Endothelial cell (in vitro differentiated cells): ENCODE measurements at regions not wholly inside any gene's neighbourhood (a gene's known extent, or its start where the extent isn't known, plus 50 kb on each side); places are given as distances from the start of the nearest gene placed in this dataset.

ENCODE experiments used
- DNase-seq: peaks from one replicate; pipeline ENCODE4 v3.0.0; 2021; ENCODE audit warnings: low spot score
- H3K27ac Mint-ChIP-seq: one replicate; pipeline ENCODE4 v1.8.0; 2021; ENCODE audit warnings: mixed read lengths, inconsistent platforms; ENCODE audit not compliant: unreplicated experiment
- H3K27me3 Mint-ChIP-seq: one replicate; pipeline ENCODE4 v1.8.0; 2021; ENCODE audit warnings: mild to moderate bottlenecking, moderate library complexity, mixed read lengths, inconsistent platforms; ENCODE audit not compliant: unreplicated experiment
- H3K36me3 Mint-ChIP-seq: one replicate; pipeline ENCODE4 v1.8.0; 2021; ENCODE audit warnings: mild to moderate bottlenecking, low read depth, mixed read lengths, inconsistent platforms; ENCODE audit not compliant: unreplicated experiment
- H3K4me1 Mint-ChIP-seq: one replicate; pipeline ENCODE4 v1.8.0; 2021; ENCODE audit warnings: mild to moderate bottlenecking, mixed read lengths, inconsistent platforms; ENCODE audit not compliant: unreplicated experiment
- H3K4me3 Mint-ChIP-seq: one replicate; pipeline ENCODE4 v1.8.0; 2021; ENCODE audit warnings: mild to moderate bottlenecking, mixed read lengths, inconsistent platforms; ENCODE audit not compliant: unreplicated experiment
- H3K9me3 Mint-ChIP-seq: one replicate; pipeline ENCODE4 v1.8.0; 2021; ENCODE audit warnings: mixed read lengths, inconsistent platforms; ENCODE audit not compliant: unreplicated experiment
- CTCF ChIP-seq: fragments of 200-600 bp; sonication (generic); IDR thresholded peaks from one replicate; pipeline ENCODE4 v1.5.0; 2021; ENCODE audit warnings: antibody characterized with exemption; ENCODE audit not compliant: unreplicated experiment

GRCh38 chr4:56757821-56758411 lies 63.6 kb downstream of the SPINK2 start:
- peak; percentile 23 for DNase-seq

GRCh38 chr4:56757261-56757746 lies 64.2 kb downstream of the SPINK2 start:
- H3K27ac Mint-ChIP-seq = no peak overlapping the region
- no peak for TF ChIP-seq CTCF

More at GRCh38 chr4:56757821-56758411, 63.6 kb downstream of the SPINK2 start:
- Mint-ChIP-seq H3K4me3 (no peak overlapping the region), H3K9me3 (no peaks in the 10 kb centered on the region), H3K4me1 (peaks cover 11% of the 10 kb centered on the region), H3K27me3 (peaks cover 2% of the 10 kb centered on the region), H3K36me3 (no peaks in the 10 kb centered on the region), H3K27ac (peak overlapping the region; percentile 32)
- TF ChIP-seq CTCF = no peak

GRCh38 chr4:56755901-56756300 lies 65.6 kb downstream of the SPINK2 start:
- peaks cover 2% of the 10 kb centered on the region for H3K27me3 Mint-ChIP-seq
- H3K4me3 Mint-ChIP-seq = no peak overlapping the region
- no peak for DNase-seq
- H3K4me1 Mint-ChIP-seq = peaks cover 11% of the 10 kb centered on the region
- H3K36me3 Mint-ChIP-seq = no peaks in the 10 kb centered on the region
- TF ChIP-seq CTCF = no peak
- no peak overlapping the region for H3K27ac Mint-ChIP-seq
- H3K9me3 Mint-ChIP-seq = no peaks in the 10 kb centered on the region

More at GRCh38 chr4:56757261-56757746, 64.2 kb downstream of the SPINK2 start:
- Mint-ChIP-seq H3K27me3 (peaks cover 2% of the 10 kb centered on the region), H3K36me3 (no peaks in the 10 kb centered on the region), H3K4me3 (no peak overlapping the region), H3K9me3 (no peaks in the 10 kb centered on the region), H3K4me1 (peaks cover 11% of the 10 kb centered on the region)
- DNase-seq = no peak

- Mint-ChIP-seq H3K4me3 (no peak overlapping the region), H3K9me3 (no peaks in the 10 kb centered on the region), H3K36me3 (no peaks in the 10 kb centered on the region), H3K27ac (no peak overlapping the region), H3K27me3 (peaks cover 2% of the 10 kb centered on the region), H3K4me1 (peaks cover 5% of the 10 kb centered on the region)
- no peak for DNase-seq
- TF ChIP-seq CTCF = no peak
These were observed 68.5 kb downstream of the SPINK2 start for GRCh38 chr4:56752985-56753384.

- no peak overlapping the region for H3K4me3 Mint-ChIP-seq
- H3K27ac Mint-ChIP-seq = no peak overlapping the region
- DNase-seq = no peak
- H3K27me3 Mint-ChIP-seq = no peaks in the 10 kb centered on the region
- TF ChIP-seq CTCF = no peak
- no peaks in the 10 kb centered on the region for H3K9me3 Mint-ChIP-seq
- no peaks in the 10 kb centered on the region for H3K36me3 Mint-ChIP-seq
- H3K4me1 Mint-ChIP-seq = no peaks in the 10 kb centered on the region
These were observed 69.1 kb upstream of the HOPX start for GRCh38 chr4:56750231-56750630.
